Neural cell (in vitro differentiated cells): ENCODE measurements at regions not wholly inside any gene's neighbourhood (a gene's known extent, or its start where the extent isn't known, plus 50 kb on each side); places are given as distances from the start of the nearest gene placed in this dataset.

ENCODE experiments used
- H2AFZ ChIP-seq: fragments of 200-600, 300-800 bp; sonication (generic), shearing (Covaris generic); 2 replicates; pipeline ENCODE4 v1.6.0; 2014; ENCODE audit warnings: low read depth, mild to moderate bottlenecking, antibody characterized with exemption, low read length, moderate library complexity
- H3F3A ChIP-seq: fragments of 200-600 bp; shearing (Covaris generic); 2 replicates; pipeline ENCODE4 v1.6.1; 2016; ENCODE audit warnings: mild to moderate bottlenecking, moderate library complexity, mixed read lengths, antibody characterized with exemption, low read length; ENCODE audit not compliant: insufficient read depth, poor library complexity, severe bottlenecking
- H3K27ac ChIP-seq: fragments of 200-600, 300-800 bp; sonication (generic), shearing (Covaris generic); 2 replicates; pipeline ENCODE4 v1.5.1; 2014; ENCODE audit warnings: mild to moderate bottlenecking, low read length, moderate library complexity
- H3K27me3 ChIP-seq: fragments of 300-800, 200-600 bp; sonication (generic), shearing (Covaris generic); 2 replicates; pipeline ENCODE4 v1.6.0; 2014; ENCODE audit warnings: mild to moderate bottlenecking, low read depth, low read length, moderate library complexity; ENCODE audit not compliant: insufficient read depth
- H3K36me3 ChIP-seq: fragments of 300-800, 200-600 bp; sonication (generic), shearing (Covaris generic); 2 replicates; pipeline ENCODE4 v1.5.1; 2014; ENCODE audit warnings: mild to moderate bottlenecking, antibody characterized with exemption, low read length, moderate library complexity; ENCODE audit not compliant: insufficient read depth
- H3K4me2 ChIP-seq: fragments of 300-800, 200-600 bp; sonication (generic), shearing (Covaris generic); 2 replicates; pipeline ENCODE4 v1.6.0; 2014; ENCODE audit warnings: mild to moderate bottlenecking, low read length
- H3K4me3 ChIP-seq: fragments of 300-800, 200-600 bp; sonication (generic), shearing (Covaris generic); 2 replicates; pipeline ENCODE4 v1.5.1; 2014; ENCODE audit warnings: mild to moderate bottlenecking, low read length, moderate library complexity
- H3K79me2 ChIP-seq: fragments of 200-600 bp; shearing (Covaris generic); replicated peaks from 2 replicates; pipeline ENCODE4 v1.6.0; 2014; ENCODE audit warnings: mild to moderate bottlenecking, low read length, moderate library complexity; ENCODE audit not compliant: insufficient read depth
- H3K9ac ChIP-seq: fragments of 300-800, 200-600 bp; sonication (generic), shearing (Covaris generic); 2 replicates; pipeline ENCODE4 v1.6.1; 2016; ENCODE audit warnings: mild to moderate bottlenecking, low read length, mixed read lengths
- H3K9me2 ChIP-seq: fragments of 200-600 bp; shearing (Covaris generic); 2 replicates; pipeline ENCODE4 v1.6.1; 2016; ENCODE audit warnings: mild to moderate bottlenecking, low read length, mixed read lengths; ENCODE audit not compliant: insufficient read depth
- H3K9me3 ChIP-seq: fragments of 200-600, 300-800 bp; sonication (generic), shearing (Covaris generic); 2 replicates; pipeline ENCODE4 v1.6.1; 2016; ENCODE audit warnings: mild to moderate bottlenecking, mixed run types, low read length, moderate library complexity, mixed read lengths
- H4K20me1 ChIP-seq: fragments of 200-600 bp; shearing (Covaris generic); 2 replicates; pipeline ENCODE4 v1.6.1; 2016; ENCODE audit warnings: mild to moderate bottlenecking, mixed run types; ENCODE audit not compliant: insufficient read depth
- CTCF ChIP-seq: fragments of 450-650 bp; IDR thresholded peaks from 2 replicates; pipeline ENCODE4 v1.5.1; 2014; ENCODE audit warnings: antibody characterized with exemption, mild to moderate bottlenecking, moderate library complexity; ENCODE audit not compliant: poor library complexity, severe bottlenecking
- EP300 ChIP-seq: fragments of 450-650 bp; conservative IDR thresholded peaks from 2 replicates; pipeline ENCODE4 v1.6.1; 2014; ENCODE audit warnings: antibody characterized with exemption, mild to moderate bottlenecking, moderate library complexity; ENCODE audit not compliant: poor library complexity, severe bottlenecking
- EZH2 ChIP-seq: fragments of 200-600, 300-800 bp; shearing (Covaris generic), sonication (generic); IDR thresholded peaks from 2 replicates; pipeline ENCODE4 v1.6.1; 2014; ENCODE audit warnings: antibody characterized with exemption, low read length, borderline replicate concordance, mild to moderate bottlenecking; ENCODE audit not compliant: insufficient read depth, poor library complexity, severe bottlenecking
- MXI1 ChIP-seq: fragments of 450-650 bp; conservative IDR thresholded peaks from 2 replicates; pipeline ENCODE4 v1.6.1; 2014; ENCODE audit warnings: antibody characterized with exemption, mild to moderate bottlenecking; ENCODE audit not compliant: poor library complexity, severe bottlenecking
- POLR2AphosphoS5 ChIP-seq: IDR thresholded peaks from 2 replicates; pipeline ENCODE4 v1.6.1; 2012
- RAD21 ChIP-seq: fragments of 450-650 bp; conservative IDR thresholded peaks from 2 replicates; pipeline ENCODE4 v1.6.1; 2014; ENCODE audit warnings: antibody characterized with exemption, mild to moderate bottlenecking, moderate library complexity
- REST ChIP-seq: IDR thresholded peaks from 2 replicates; pipeline ENCODE4 v1.6.1; 2012; ENCODE audit warnings: borderline replicate concordance
- SMC3 ChIP-seq: fragments of 450-650 bp; conservative IDR thresholded peaks from 2 replicates; pipeline ENCODE4 v1.6.1; 2014; ENCODE audit warnings: antibody characterized with exemption, mild to moderate bottlenecking, moderate library complexity; ENCODE audit not compliant: poor library complexity
- TAF1 ChIP-seq: IDR thresholded peaks from 2 replicates; pipeline ENCODE4 v1.6.1; 2012; ENCODE audit warnings: low read depth

- Histone ChIP-seq H3K27me3 (no peaks in the 10 kb centered on the region), H4K20me1 (no peaks in the 10 kb centered on the region)
Observed at GRCh38 chr22:47294222-47294532, 531.7 kb downstream of the TBC1D22A start.

GRCh38 chr22:47293368-47294221, 531.1 kb downstream of the TBC1D22A start:
- Histone ChIP-seq H3K9me2 (no peaks in the 10 kb centered on the region), H3K4me2 (no peak overlapping the region), H3K9me3 (no peaks in the 10 kb centered on the region), H3K27ac (no peak overlapping the region), H3F3A (no peaks in the 10 kb centered on the region), H3K4me3 (no peak overlapping the region), H2AFZ (no peak overlapping the region), H3K36me3 (no peaks in the 10 kb centered on the region), H3K27me3 (no peaks in the 10 kb centered on the region), H3K79me2 (no peaks in the 10 kb centered on the region), H3K9ac (no peak overlapping the region), H4K20me1 (no peaks in the 10 kb centered on the region)
- TF ChIP-seq RAD21 = no peak
- no peak for TF ChIP-seq EZH2
- no peak for TF ChIP-seq POLR2AphosphoS5
- TF ChIP-seq CTCF = no peak

More at GRCh38 chr22:47294222-47294532, 531.7 kb downstream of the TBC1D22A start:
- Histone ChIP-seq H3K36me3 (no peaks in the 10 kb centered on the region), H3K9ac (no peak overlapping the region), H3K79me2 (no peaks in the 10 kb centered on the region), H3K27ac (no peak overlapping the region), H2AFZ (no peak overlapping the region), H3K9me2 (no peaks in the 10 kb centered on the region), H3F3A (no peaks in the 10 kb centered on the region), H3K9me3 (no peaks in the 10 kb centered on the region), H3K4me3 (no peak overlapping the region), H3K4me2 (no peak overlapping the region)
- TF ChIP-seq REST (no peak), POLR2AphosphoS5 (no peak), TAF1 (no peak), MXI1 (no peak), EP300 (no peak), SMC3 (no peak), EZH2 (no peak), RAD21 (no peak), CTCF (no peak)
